Liver (tissue), 8 donors: ENCODE measurements at regions not wholly inside any gene's neighbourhood (a gene's known extent, or its start where the extent isn't known, plus 50 kb on each side); places are given as distances from the start of the nearest gene placed in this dataset.

Source experiments
- DNase-seq: peaks from one replicate; pipeline ENCODE4 v3.0.0-alpha.2; 2017; ENCODE audit warnings: low spot score
- H3K27ac ChIP-seq, 2 donors: one replicate each; pipeline ENCODE4 v1.7.0; 2013; ENCODE audit warnings: inconsistent platforms in 2 of 2, low read length in 2 of 2, control low read depth in 1 of 2, low read depth in 1 of 2, mild to moderate bottlenecking in 1 of 2
- H3K27me3 ChIP-seq, 4 donors: one replicate each; pipeline versions ENCODE4 v1.6.1 to v1.7.0; 2013; ENCODE audit warnings: low read length in 3 of 4, inconsistent platforms in 1 of 4, mild to moderate bottlenecking in 1 of 4, moderate library complexity in 1 of 4; ENCODE audit not compliant: control insufficient read depth in 4 of 4, insufficient read depth in 4 of 4
- H3K36me3 ChIP-seq, 4 donors: one replicate each; pipeline versions ENCODE4 v1.6.1 to v1.7.0; 2013; ENCODE audit warnings: low read length in 3 of 4, mild to moderate bottlenecking in 3 of 4, low read depth in 1 of 4, moderate library complexity in 1 of 4; ENCODE audit not compliant: control insufficient read depth in 4 of 4, insufficient read depth in 3 of 4
- H3K4me1 ChIP-seq, 4 donors: one replicate each; pipeline versions ENCODE4 v1.6.1 to v1.7.0; 2013; ENCODE audit warnings: low read length in 3 of 4, mild to moderate bottlenecking in 3 of 4, moderate library complexity in 1 of 4; ENCODE audit not compliant: control insufficient read depth in 4 of 4, insufficient read depth in 4 of 4
- H3K4me3 ChIP-seq, 3 donors: one replicate each; pipeline versions ENCODE4 v1.6.1 to v1.7.0; 2013; ENCODE audit warnings: low read length in 3 of 3, control low read depth in 1 of 3, low read depth in 1 of 3, mild to moderate bottlenecking in 1 of 3
- H3K9ac ChIP-seq, 2 donors: one replicate each; pipeline ENCODE4 v1.7.0; 2013; ENCODE audit warnings: low read length in 2 of 2, mild to moderate bottlenecking in 2 of 2, moderate library complexity in 2 of 2, control low read depth in 1 of 2, low read depth in 1 of 2
- H3K9me3 ChIP-seq, 4 donors: one replicate each; pipeline versions ENCODE4 v1.6.1 to v1.7.0; 2013; ENCODE audit warnings: low read length in 3 of 4; ENCODE audit not compliant: control insufficient read depth in 4 of 4
- CTCF ChIP-seq: fragments of 150-350 bp; IDR thresholded peaks from 2 replicates; pipeline ENCODE4 v1.5.1; 2017; ENCODE audit warnings: improper control_type of control experiment, low read depth, low read length; ENCODE audit not compliant: missing input control
- EGR1 ChIP-seq, 2 donors: IDR thresholded peaks; 2 replicates each; pipeline ENCODE4 v1.6.1; 2016 to 2018; ENCODE audit warnings: antibody characterized with exemption in 2 of 2, low read depth in 2 of 2
- FOXA1 ChIP-seq: IDR thresholded peaks from 2 replicates; pipeline ENCODE4 v1.6.1; 2016; ENCODE audit warnings: antibody characterized with exemption
- FOXA2 ChIP-seq: IDR thresholded peaks from 2 replicates; pipeline ENCODE4 v1.6.1; 2016; ENCODE audit warnings: antibody characterized with exemption
- HNF4A ChIP-seq, 2 donors: conservative IDR thresholded peaks; 2 replicates each; pipeline ENCODE4 v1.6.1; 2016; ENCODE audit warnings: antibody characterized with exemption in 2 of 2, mild to moderate bottlenecking in 2 of 2
- HNF4G ChIP-seq: IDR thresholded peaks from 2 replicates; pipeline ENCODE4 v1.6.1; 2016; ENCODE audit warnings: antibody characterized with exemption
- JUND ChIP-seq, 2 donors: IDR thresholded peaks; 2 replicates each; pipeline ENCODE4 v1.6.1; 2016; ENCODE audit warnings: antibody characterized with exemption in 2 of 2
- MAX ChIP-seq: IDR thresholded peaks from 2 replicates; pipeline ENCODE4 v1.6.1; 2016; ENCODE audit warnings: antibody characterized with exemption
- NR2F2 ChIP-seq: IDR thresholded peaks from 2 replicates; pipeline ENCODE4 v1.6.1; 2016; ENCODE audit warnings: antibody characterized with exemption
- RAD21 ChIP-seq, 2 donors: IDR thresholded peaks; 2 replicates each; pipeline ENCODE4 v1.6.1; 2016; ENCODE audit warnings: antibody characterized with exemption in 2 of 2, mild to moderate bottlenecking in 2 of 2
- RXRA ChIP-seq, 2 donors: IDR thresholded peaks; 2 replicates each; pipeline ENCODE4 v1.6.1; 2017 to 2018; ENCODE audit warnings: antibody characterized with exemption in 2 of 2, mild to moderate bottlenecking in 1 of 2
- SP1 ChIP-seq: IDR thresholded peaks from 2 replicates; pipeline ENCODE4 v1.6.1; 2018; ENCODE audit warnings: antibody characterized with exemption, mild to moderate bottlenecking
- TAF1 ChIP-seq: conservative IDR thresholded peaks from 2 replicates; pipeline ENCODE4 v1.6.1; 2016; ENCODE audit warnings: antibody characterized with exemption, mild to moderate bottlenecking
- YY1 ChIP-seq: IDR thresholded peaks from 2 replicates; pipeline ENCODE4 v1.6.1; 2016; ENCODE audit warnings: antibody characterized with exemption, mild to moderate bottlenecking
- ZBTB33 ChIP-seq: IDR thresholded peaks from 2 replicates; pipeline ENCODE4 v1.6.1; 2016; ENCODE audit warnings: antibody characterized with exemption
- WGBS: extraction: QIAGEN DNeasy Blood & Tissue Kit; methylation state at CpG from one replicate; pipeline ENCODE4 v1.1.7; 2013; 5-methylcytosine and 5-hydroxymethylcytosine counted together
- TF ChIP-seq, protein P1 (sequence below): IDR thresholded peaks from 2 replicates; pipeline ENCODE4 v1.6.1; 2016; ENCODE audit warnings: antibody characterized with exemption
- donor health status: healthy.
- donor health status: healthy.
- donor health status: healthy.
- donor health status: healthy.
- donor health status: healthy.

DNA sequence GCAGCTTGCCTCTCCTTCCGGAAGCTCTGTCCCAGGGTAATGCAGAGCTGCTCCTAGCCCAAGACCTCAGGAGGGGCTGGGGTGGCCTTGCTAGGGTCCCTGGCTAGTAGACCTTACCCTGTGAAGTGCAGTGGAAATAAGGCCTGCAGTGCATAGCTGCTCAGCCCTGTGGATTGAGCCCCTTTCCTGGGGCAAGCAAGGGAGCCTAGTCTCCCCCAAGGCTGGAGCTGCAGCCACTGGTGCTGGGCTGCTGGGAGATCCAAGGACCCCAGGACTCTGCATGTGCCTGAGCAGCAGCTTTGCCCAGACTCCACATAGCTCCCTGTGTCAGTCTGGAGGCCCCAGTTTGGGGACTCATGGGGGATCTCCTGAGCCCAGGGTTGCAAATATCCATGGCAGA, 57.9 kb downstream of the FANCF start:
- H3K9ac ChIP-seq = no peak overlapping the region
- WGBS = 94% methylated on average over 1 of the region's 1 CpG
- no peaks in the 10 kb centered on the region for H3K4me1 ChIP-seq
- no peak overlapping the region for H3K4me3 ChIP-seq
- H3K36me3 ChIP-seq = no peaks in the 10 kb centered on the region
- no peak for TF ChIP-seq FOXA2
- TF ChIP-seq HNF4G = no peak
- TF ChIP-seq YY1 = no peak
- TF ChIP-seq CTCF = no peak
- no peak for TF ChIP-seq HNF4A (conservative IDR thresholded peaks at IDR 0.05)
- TF ChIP-seq RXRA (IDR thresholded peaks at IDR 0.05) = no peak
- no peak for TF ChIP-seq MAX
- no peak for TF ChIP-seq SP1
- no peak for TF ChIP-seq JUND (IDR thresholded peaks at IDR 0.05)
- no peak for TF ChIP-seq FOXA1
- no peak for TF ChIP-seq EGR1 (IDR thresholded peaks at IDR 0.05; ENCODE audit: low read depth in 2 of 2)
- H3K27me3 ChIP-seq = no peaks in the 10 kb centered on the region
- DNase-seq = no peak
- no peak overlapping the region for H3K27ac ChIP-seq
- H3K9me3 ChIP-seq = peaks cover 0 to 3% (median 0%) of the 10 kb centered on the region in 4 donors

DNA sequence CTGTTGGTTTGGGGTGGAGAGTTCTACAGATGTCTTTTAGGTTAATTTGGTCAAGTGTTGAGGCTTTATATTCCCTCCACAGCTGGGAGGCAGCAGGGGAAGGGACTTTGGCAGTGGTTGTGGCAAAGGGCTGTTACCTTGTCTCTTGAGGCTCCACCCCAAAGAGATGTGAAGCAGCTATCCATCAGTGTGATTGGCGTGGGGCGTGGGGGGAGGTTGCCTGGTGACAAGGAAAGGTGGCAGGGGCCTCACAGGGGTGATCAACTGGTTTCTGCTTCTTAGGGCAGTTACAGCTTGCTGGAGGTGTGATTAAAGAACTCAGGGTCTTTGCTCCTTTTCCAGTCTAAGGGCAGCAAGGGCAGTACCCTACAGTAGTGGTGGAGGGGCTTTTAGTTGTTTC, 59.3 kb downstream of the FANCF start:
- Histone ChIP-seq H3K4me1 (no peaks in the 10 kb centered on the region), H3K9ac (no peak overlapping the region), H3K27me3 (no peaks in the 10 kb centered on the region), H3K27ac (no peak overlapping the region), H3K9me3 (peaks cover 0 to 3% (median 0%) of the 10 kb centered on the region in 4 donors), H3K4me3 (no peak overlapping the region), H3K36me3 (no peaks in the 10 kb centered on the region)
- no peak for DNase-seq
- WGBS = 67% methylated on average over 2 of the region's 2 CpGs
- TF ChIP-seq FOXA2 (no peak), EGR1 (IDR thresholded peaks at IDR 0.05; ENCODE audit: low read depth in 2 of 2) (no peak), RAD21 (IDR thresholded peaks at IDR 0.05) (no peak), RXRA (IDR thresholded peaks at IDR 0.05) (no peak), SP1 (no peak)

- no peak overlapping the region for H3K27ac ChIP-seq
- H3K9ac ChIP-seq = no peak overlapping the region
- DNase-seq = no peak
- WGBS = 90% methylated on average over 2 of the region's 2 CpGs
- TF ChIP-seq TAF1 = no peak
- H3K4me1 ChIP-seq = no peaks in the 10 kb centered on the region
- no peak overlapping the region for H3K4me3 ChIP-seq
- no peaks in the 10 kb centered on the region for H3K36me3 ChIP-seq
- no peaks in the 10 kb centered on the region for H3K27me3 ChIP-seq
- H3K9me3 ChIP-seq = peaks cover 0 to 3% (median 0%) of the 10 kb centered on the region in 4 donors
These were observed 64.3 kb downstream of the FANCF start for GRCh38 chr11:22561283-22561682.

DNA sequence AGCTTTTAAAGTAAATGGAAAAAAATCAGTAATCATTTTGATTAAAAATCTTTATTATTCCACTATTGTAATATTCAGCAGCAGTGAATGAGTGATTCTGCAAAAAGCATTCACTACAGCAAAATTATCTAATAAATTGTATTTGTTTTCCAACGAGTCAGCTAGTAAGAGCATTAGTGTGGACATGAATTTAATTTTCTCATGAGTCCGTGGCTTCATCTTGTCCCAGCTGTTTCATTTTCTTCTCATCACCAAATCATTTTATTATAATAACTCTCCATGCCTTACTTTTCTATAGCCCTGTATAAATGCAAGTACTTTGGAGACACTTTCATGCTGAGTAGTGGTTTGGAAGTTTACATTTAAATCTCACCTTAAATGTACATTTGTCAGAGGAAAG, 66.2 kb downstream of the FANCF start:
- Histone ChIP-seq H3K36me3 (no peaks in the 10 kb centered on the region), H3K9ac (no peak overlapping the region), H3K27ac (no peak overlapping the region), H3K4me3 (no peak overlapping the region), H3K4me1 (no peaks in the 10 kb centered on the region), H3K9me3 (peaks cover 0 to 3% (median 0%) of the 10 kb centered on the region in 4 donors), H3K27me3 (no peaks in the 10 kb centered on the region)
- DNase-seq = no peak
- 78% methylated on average over 2 of the region's 2 CpGs for WGBS
- TF ChIP-seq SP1 = no peak
- TF ChIP-seq, protein P1, sequence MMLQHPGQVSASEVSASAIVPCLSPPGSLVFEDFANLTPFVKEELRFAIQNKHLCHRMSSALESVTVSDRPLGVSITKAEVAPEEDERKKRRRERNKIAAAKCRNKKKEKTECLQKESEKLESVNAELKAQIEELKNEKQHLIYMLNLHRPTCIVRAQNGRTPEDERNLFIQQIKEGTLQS = no peak
- no peak for TF ChIP-seq EGR1 (IDR thresholded peaks at IDR 0.05; ENCODE audit: low read depth in 2 of 2)
- TF ChIP-seq RXRA (IDR thresholded peaks at IDR 0.05) = no peak
- no peak for TF ChIP-seq FOXA2
- TF ChIP-seq CTCF = no peak
- TF ChIP-seq ZBTB33 = no peak
- no peak for TF ChIP-seq HNF4G
- no peak for TF ChIP-seq NR2F2
- no peak for TF ChIP-seq YY1
- no peak for TF ChIP-seq MAX
- no peak for TF ChIP-seq TAF1
- TF ChIP-seq JUND (IDR thresholded peaks at IDR 0.05) = no peak
- no peak for TF ChIP-seq HNF4A (conservative IDR thresholded peaks at IDR 0.05)
